C4-2B (cell line): ENCODE measurements at regions not wholly inside any gene's neighbourhood (a gene's known extent, or its start where the extent isn't known, plus 50 kb on each side); places are given as distances from the start of the nearest gene placed in this dataset.

ENCODE experiments used
- CTCF ChIP-seq: fragments of 450-650 bp; conservative IDR thresholded peaks from 2 replicates; pipeline ENCODE4 v1.5.1; 2017; ENCODE audit warnings: mild to moderate bottlenecking
- ZFX ChIP-seq: fragments of 450-650 bp; IDR thresholded peaks from 2 replicates; pipeline ENCODE4 v1.6.1; 2017

DNA sequence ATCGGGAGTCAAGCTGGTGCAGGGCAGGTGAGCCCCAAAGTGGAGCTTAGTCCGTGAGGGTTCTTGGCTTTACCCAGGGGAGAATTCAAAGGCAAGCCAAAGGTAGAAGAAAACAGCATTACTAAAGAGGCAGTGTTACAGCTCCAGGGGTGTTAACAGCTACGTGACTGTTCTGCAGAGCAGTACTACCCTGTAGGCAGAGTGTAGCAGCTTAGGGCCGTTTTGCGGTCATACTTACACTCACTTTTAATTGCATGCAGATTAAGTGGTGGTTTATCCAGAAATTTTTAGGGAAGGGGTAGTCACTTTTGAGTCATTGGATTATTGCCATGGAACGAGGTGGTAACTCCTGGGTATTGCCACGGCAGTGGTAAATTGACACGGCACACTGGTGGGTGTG lies 482.2 kb downstream of the SLITRK5 start:
- TF ChIP-seq CTCF (no peak), ZFX (no peak)
